D721Med (cell line): ENCODE measurements at regions not wholly inside any gene's neighbourhood (a gene's known extent, or its start where the extent isn't known, plus 50 kb on each side); places are given as distances from the start of the nearest gene placed in this dataset.

Source experiments
- DNase-seq: peaks from one replicate; pipeline ENCODE4 v3.0.0; 2011; ENCODE audit warnings: low spot score; ENCODE audit not compliant: insufficient read length
- FAIRE-seq: peaks from 2 replicates; lab custom pipeline; 2011; peaks lifted over from hg19 to GRCh38; lab: Jason Lieb, UNC
- TF ChIP-seq, protein P1 (sequence below): IDR thresholded peaks from 2 replicates; pipeline ENCODE4 v1.5.1; 2012; ENCODE audit warnings: mild to moderate bottlenecking, control low read depth; ENCODE audit not compliant: insufficient read depth; ENCODE audit errors: missing control alignments

DNA sequence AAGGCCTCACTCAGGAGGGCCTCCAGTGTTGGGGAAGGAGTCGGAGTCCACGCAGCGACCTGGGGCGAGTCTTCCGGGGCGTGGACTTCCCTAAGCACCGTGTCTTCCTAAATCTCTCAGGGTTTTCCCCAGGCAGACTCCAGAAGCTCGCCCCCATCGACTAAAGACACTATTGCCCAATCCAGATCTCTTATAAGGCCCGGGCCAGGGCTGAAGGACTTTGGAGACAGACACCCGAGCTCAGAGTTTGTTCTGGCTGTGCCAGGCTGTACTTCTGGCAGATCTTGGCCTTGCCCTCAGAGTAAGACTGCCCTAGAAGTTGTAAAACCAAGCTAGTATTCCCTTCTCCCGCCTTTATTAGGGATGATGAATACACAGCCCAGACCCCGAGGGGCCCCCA lies 191.4 kb downstream of the BUD13 start:
- FAIRE-seq (no peak), DNase-seq (no peak)
- TF ChIP-seq, protein P1, sequence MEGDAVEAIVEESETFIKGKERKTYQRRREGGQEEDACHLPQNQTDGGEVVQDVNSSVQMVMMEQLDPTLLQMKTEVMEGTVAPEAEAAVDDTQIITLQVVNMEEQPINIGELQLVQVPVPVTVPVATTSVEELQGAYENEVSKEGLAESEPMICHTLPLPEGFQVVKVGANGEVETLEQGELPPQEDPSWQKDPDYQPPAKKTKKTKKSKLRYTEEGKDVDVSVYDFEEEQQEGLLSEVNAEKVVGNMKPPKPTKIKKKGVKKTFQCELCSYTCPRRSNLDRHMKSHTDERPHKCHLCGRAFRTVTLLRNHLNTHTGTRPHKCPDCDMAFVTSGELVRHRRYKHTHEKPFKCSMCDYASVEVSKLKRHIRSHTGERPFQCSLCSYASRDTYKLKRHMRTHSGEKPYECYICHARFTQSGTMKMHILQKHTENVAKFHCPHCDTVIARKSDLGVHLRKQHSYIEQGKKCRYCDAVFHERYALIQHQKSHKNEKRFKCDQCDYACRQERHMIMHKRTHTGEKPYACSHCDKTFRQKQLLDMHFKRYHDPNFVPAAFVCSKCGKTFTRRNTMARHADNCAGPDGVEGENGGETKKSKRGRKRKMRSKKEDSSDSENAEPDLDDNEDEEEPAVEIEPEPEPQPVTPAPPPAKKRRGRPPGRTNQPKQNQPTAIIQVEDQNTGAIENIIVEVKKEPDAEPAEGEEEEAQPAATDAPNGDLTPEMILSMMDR, result no peak

GRCh38 chr11:116580799-116581198 lies 192.0 kb downstream of the BUD13 start:
- no peak for DNase-seq
- no peak for FAIRE-seq
- TF ChIP-seq, protein P1, result no peak

DNA sequence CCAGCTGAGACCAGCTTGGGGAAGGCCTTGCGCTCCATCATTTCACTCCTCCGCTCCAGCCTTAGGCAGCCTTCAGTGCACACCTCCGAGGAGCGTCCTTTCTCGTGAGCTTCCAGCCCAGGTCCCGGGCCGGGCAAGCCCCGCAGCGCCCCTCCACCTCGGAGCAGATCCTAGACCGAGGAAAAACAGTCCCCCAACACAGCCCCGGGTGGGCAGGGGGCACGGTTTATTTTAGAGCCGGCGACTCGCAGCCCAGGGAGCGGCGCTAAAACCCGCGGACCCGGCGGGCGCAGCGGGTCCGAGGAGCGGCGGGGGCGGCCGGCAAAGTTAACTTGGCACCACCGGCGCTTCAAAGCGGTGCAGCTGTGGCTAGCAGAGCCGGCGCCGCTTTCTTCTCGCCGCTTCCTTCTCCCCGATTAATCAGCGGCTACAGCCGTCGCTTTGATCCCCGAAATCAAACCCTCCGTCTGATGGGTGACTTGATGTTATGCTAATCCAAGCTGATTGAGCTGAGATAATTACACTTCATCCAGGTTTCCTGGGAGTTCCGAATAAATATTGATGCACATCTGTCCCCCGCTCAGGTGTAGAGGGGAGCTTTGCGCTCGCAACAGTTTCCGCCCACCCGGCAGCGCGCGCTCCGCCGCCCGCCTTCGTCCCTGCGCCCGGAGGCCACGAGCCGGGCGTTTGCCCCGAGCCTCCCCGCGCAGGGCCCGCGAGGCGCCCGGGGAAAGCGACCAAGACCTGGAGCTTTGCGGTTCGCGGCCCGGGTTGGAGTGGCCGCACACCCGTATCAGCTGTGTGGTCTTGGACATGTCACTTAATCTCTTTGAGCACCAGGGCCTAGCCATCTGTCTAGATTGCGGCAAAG lies 192.7 kb downstream of the BUD13 start:
- TF ChIP-seq, protein P1, result no peak
- FAIRE-seq (no peak), DNase-seq (peak; percentile 90)

DNA sequence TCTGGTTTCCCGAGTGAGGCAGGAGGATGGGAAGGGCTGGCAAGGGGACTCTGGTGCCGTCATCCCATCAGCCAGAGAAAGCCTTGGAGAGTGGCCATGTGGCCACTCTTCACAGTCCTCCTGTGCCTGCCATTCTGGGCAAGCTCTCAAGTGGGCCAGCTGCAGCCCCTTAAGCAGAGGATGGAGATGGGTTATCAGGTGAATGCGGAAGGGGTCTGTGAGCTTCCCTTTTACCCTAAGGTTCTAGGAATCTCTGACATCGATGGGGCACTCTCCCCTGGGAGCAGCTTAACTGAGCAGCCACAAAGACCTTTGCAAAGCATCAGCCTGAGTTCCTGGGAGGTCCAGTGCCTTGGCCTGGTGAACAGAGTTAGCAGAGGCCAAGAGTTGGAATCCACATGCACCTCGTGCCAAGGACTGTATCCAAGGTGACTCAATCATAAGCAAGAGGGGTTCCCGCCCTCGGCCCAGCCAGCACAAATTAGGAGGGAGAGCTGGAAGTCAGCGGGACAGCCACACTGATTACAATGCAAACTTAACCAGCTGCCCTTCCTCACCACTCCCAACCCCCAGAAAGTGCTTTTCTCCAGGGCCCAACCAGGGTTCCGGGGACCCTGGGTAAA lies 193.6 kb downstream of the BUD13 start:
- no peak for DNase-seq
- TF ChIP-seq, protein P1, result no peak
- no peak for FAIRE-seq

DNA sequence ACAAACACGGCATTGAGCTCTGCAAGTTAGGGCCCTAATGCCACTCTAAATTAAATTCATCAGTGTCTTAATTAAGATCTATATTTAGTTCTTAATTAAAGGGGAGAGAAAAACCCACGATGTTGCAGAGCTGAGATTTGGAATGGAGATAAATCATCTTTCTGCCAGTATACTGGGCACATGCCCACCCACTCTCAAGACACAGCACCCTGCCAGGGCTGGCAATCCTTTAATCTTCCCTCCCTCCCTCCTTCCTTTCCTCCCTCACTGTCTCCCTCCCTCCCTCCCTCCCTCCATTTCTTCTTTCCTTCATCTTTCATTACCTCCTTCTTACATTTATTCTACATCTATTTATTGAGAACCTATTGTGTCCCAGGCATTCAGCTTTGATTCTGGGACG lies 194.8 kb downstream of the BUD13 start:
- FAIRE-seq (no peak), DNase-seq (no peak)
- TF ChIP-seq, protein P1, result no peak

DNA sequence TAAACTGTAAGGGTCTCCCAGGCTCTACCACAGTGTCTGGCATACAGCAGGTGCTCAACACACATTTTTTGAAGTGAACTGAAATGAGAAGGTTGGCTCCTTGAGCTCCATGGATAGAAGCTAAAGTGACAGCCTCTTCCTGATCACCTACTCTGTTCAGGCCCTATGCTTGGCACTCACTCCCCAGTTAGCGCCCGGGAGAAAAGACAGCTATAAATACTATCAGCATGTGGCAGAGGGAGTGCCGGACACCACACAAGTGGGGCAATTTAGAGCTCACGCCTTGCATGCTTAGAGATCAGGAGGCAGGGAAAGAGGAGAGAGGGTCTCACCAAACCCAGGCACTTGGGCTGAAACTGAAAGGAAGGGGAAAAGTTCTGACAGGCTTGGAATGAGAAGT lies 195.5 kb downstream of the BUD13 start:
- DNase-seq (no peak), FAIRE-seq (no peak)
- TF ChIP-seq, protein P1, result no peak

- DNase-seq, result no peak
- TF ChIP-seq, protein P1, result no peak
- FAIRE-seq, result no peak
Observed at GRCh38 chr11:116576526-116576925, 196.3 kb downstream of the BUD13 start.
